ENCODE measurements at regions not wholly inside any gene's neighbourhood (a gene's known extent, or its start where the extent isn't known, plus 50 kb on each side); places are given as distances from the start of the nearest gene placed in this dataset.

- Histone ChIP-seq H3K36me3 (ENCODE audit: control insufficient read depth in 2 of 2, insufficient read depth in 2 of 2, low read length in 2 of 2) (no peaks in the 10 kb centered on the region), H3K4me1 (ENCODE audit: control insufficient read depth in 2 of 2, insufficient read depth in 2 of 2, low read length in 2 of 2) (no peaks in the 10 kb centered on the region), H3K27ac (ENCODE audit: low read depth in 2 of 2, low read length in 2 of 2) (no peak overlapping the region)
Measured at GRCh38 chr12:125797421-125798175, 732.4 kb downstream of the AACS start.

GRCh38 chr12:125804660-125805059 lies 739.4 kb downstream of the AACS start:
- no peak overlapping the region for H3K27ac ChIP-seq (ENCODE audit: low read depth in 2 of 2, low read length in 2 of 2)
- peaks cover 0 to 2% of the 10 kb centered on the region in 2 donors for H3K9me3 ChIP-seq (ENCODE audit: control insufficient read depth in 2 of 2, low read length in 2 of 2)
- H3K4me3 ChIP-seq (ENCODE audit: low read length in 2 of 2) = no peak overlapping the region
- no peak overlapping the region for H3K9ac ChIP-seq (ENCODE audit: low read depth in 1 of 2, low read length in 2 of 2)
- H3K4me1 ChIP-seq (ENCODE audit: control insufficient read depth in 2 of 2, insufficient read depth in 2 of 2, low read length in 2 of 2) = no peaks in the 10 kb centered on the region
- no peaks in the 10 kb centered on the region for H3K36me3 ChIP-seq (ENCODE audit: control insufficient read depth in 2 of 2, insufficient read depth in 2 of 2, low read length in 2 of 2)
- no peaks in the 10 kb centered on the region for H3K27me3 ChIP-seq (ENCODE audit: control insufficient read depth in 2 of 2, insufficient read depth in 2 of 2, low read length in 2 of 2)

More at GRCh38 chr12:125797421-125798175, 732.4 kb downstream of the AACS start:
- no peak overlapping the region for H3K4me3 ChIP-seq (ENCODE audit: low read length in 2 of 2)
- H3K9ac ChIP-seq (ENCODE audit: low read depth in 1 of 2, low read length in 2 of 2) = no peak overlapping the region
- H3K9me3 ChIP-seq (ENCODE audit: control insufficient read depth in 2 of 2, low read length in 2 of 2) = no peaks in the 10 kb centered on the region
- no peaks in the 10 kb centered on the region for H3K27me3 ChIP-seq (ENCODE audit: control insufficient read depth in 2 of 2, insufficient read depth in 2 of 2, low read length in 2 of 2)

GRCh38 chr12:125824276-125824675 lies 759.0 kb downstream of the AACS start:
- Histone ChIP-seq H3K9me3 (ENCODE audit: control insufficient read depth in 2 of 2, low read length in 2 of 2) (no peaks in the 10 kb centered on the region), H3K27ac (ENCODE audit: low read depth in 2 of 2, low read length in 2 of 2) (no peak overlapping the region), H3K4me1 (ENCODE audit: control insufficient read depth in 2 of 2, insufficient read depth in 2 of 2, low read length in 2 of 2) (no peaks in the 10 kb centered on the region)

GRCh38 chr12:125835852-125836251 lies 770.6 kb downstream of the AACS start:
- Histone ChIP-seq H3K4me3 (ENCODE audit: low read length in 2 of 2) (no peak overlapping the region), H3K9me3 (ENCODE audit: control insufficient read depth in 2 of 2, low read length in 2 of 2) (no peaks in the 10 kb centered on the region), H3K36me3 (ENCODE audit: control insufficient read depth in 2 of 2, insufficient read depth in 2 of 2, low read length in 2 of 2) (no peaks in the 10 kb centered on the region), H3K9ac (ENCODE audit: low read depth in 1 of 2, low read length in 2 of 2) (no peak overlapping the region), H3K27me3 (ENCODE audit: control insufficient read depth in 2 of 2, insufficient read depth in 2 of 2, low read length in 2 of 2) (no peaks in the 10 kb centered on the region), H3K4me1 (ENCODE audit: control insufficient read depth in 2 of 2, insufficient read depth in 2 of 2, low read length in 2 of 2) (no peaks in the 10 kb centered on the region), H3K27ac (ENCODE audit: low read depth in 2 of 2, low read length in 2 of 2) (no peak overlapping the region)

More at GRCh38 chr12:125824276-125824675, 759.0 kb downstream of the AACS start:
- H3K27me3 ChIP-seq (ENCODE audit: control insufficient read depth in 2 of 2, insufficient read depth in 2 of 2, low read length in 2 of 2) = no peaks in the 10 kb centered on the region
- no peak overlapping the region for H3K9ac ChIP-seq (ENCODE audit: low read depth in 1 of 2, low read length in 2 of 2)
- no peaks in the 10 kb centered on the region for H3K36me3 ChIP-seq (ENCODE audit: control insufficient read depth in 2 of 2, insufficient read depth in 2 of 2, low read length in 2 of 2)
- no peak overlapping the region for H3K4me3 ChIP-seq (ENCODE audit: low read length in 2 of 2)

GRCh38 chr12:125836647-125837046 lies 771.4 kb downstream of the AACS start:
- Histone ChIP-seq H3K27ac (ENCODE audit: low read depth in 2 of 2, low read length in 2 of 2) (no peak overlapping the region), H3K27me3 (ENCODE audit: control insufficient read depth in 2 of 2, insufficient read depth in 2 of 2, low read length in 2 of 2) (no peaks in the 10 kb centered on the region), H3K36me3 (ENCODE audit: control insufficient read depth in 2 of 2, insufficient read depth in 2 of 2, low read length in 2 of 2) (no peaks in the 10 kb centered on the region), H3K9me3 (ENCODE audit: control insufficient read depth in 2 of 2, low read length in 2 of 2) (no peaks in the 10 kb centered on the region), H3K4me1 (ENCODE audit: control insufficient read depth in 2 of 2, insufficient read depth in 2 of 2, low read length in 2 of 2) (no peaks in the 10 kb centered on the region), H3K4me3 (ENCODE audit: low read length in 2 of 2) (no peak overlapping the region), H3K9ac (ENCODE audit: low read depth in 1 of 2, low read length in 2 of 2) (no peak overlapping the region)

- Histone ChIP-seq H3K27ac (ENCODE audit: low read depth in 2 of 2, low read length in 2 of 2) (no peak overlapping the region), H3K36me3 (ENCODE audit: control insufficient read depth in 2 of 2, insufficient read depth in 2 of 2, low read length in 2 of 2) (no peaks in the 10 kb centered on the region), H3K27me3 (ENCODE audit: control insufficient read depth in 2 of 2, insufficient read depth in 2 of 2, low read length in 2 of 2) (no peaks in the 10 kb centered on the region), H3K9me3 (ENCODE audit: control insufficient read depth in 2 of 2, low read length in 2 of 2) (no peaks in the 10 kb centered on the region), H3K4me1 (ENCODE audit: control insufficient read depth in 2 of 2, insufficient read depth in 2 of 2, low read length in 2 of 2) (no peaks in the 10 kb centered on the region), H3K9ac (ENCODE audit: low read depth in 1 of 2, low read length in 2 of 2) (no peak overlapping the region), H3K4me3 (ENCODE audit: low read length in 2 of 2) (no peak overlapping the region)
Measured at GRCh38 chr12:125841332-125841731, 776.1 kb downstream of the AACS start.

- Histone ChIP-seq H3K36me3 (ENCODE audit: control insufficient read depth in 2 of 2, insufficient read depth in 2 of 2, low read length in 2 of 2) (no peaks in the 10 kb centered on the region), H3K27ac (ENCODE audit: low read depth in 2 of 2, low read length in 2 of 2) (no peak overlapping the region), H3K4me1 (ENCODE audit: control insufficient read depth in 2 of 2, insufficient read depth in 2 of 2, low read length in 2 of 2) (no peaks in the 10 kb centered on the region), H3K27me3 (ENCODE audit: control insufficient read depth in 2 of 2, insufficient read depth in 2 of 2, low read length in 2 of 2) (no peaks in the 10 kb centered on the region), H3K9ac (ENCODE audit: low read depth in 1 of 2, low read length in 2 of 2) (no peak overlapping the region), H3K9me3 (ENCODE audit: control insufficient read depth in 2 of 2, low read length in 2 of 2) (peaks cover 0 to 2% of the 10 kb centered on the region in 2 donors), H3K4me3 (ENCODE audit: low read length in 2 of 2) (no peak overlapping the region)
Measured at GRCh38 chr12:125852116-125852515, 786.9 kb downstream of the AACS start.

- Histone ChIP-seq H3K9ac (ENCODE audit: low read depth in 1 of 2, low read length in 2 of 2) (no peak overlapping the region), H3K36me3 (ENCODE audit: control insufficient read depth in 2 of 2, insufficient read depth in 2 of 2, low read length in 2 of 2) (no peaks in the 10 kb centered on the region), H3K27ac (ENCODE audit: low read depth in 2 of 2, low read length in 2 of 2) (no peak overlapping the region), H3K4me3 (ENCODE audit: low read length in 2 of 2) (no peak overlapping the region), H3K4me1 (ENCODE audit: control insufficient read depth in 2 of 2, insufficient read depth in 2 of 2, low read length in 2 of 2) (no peaks in the 10 kb centered on the region), H3K27me3 (ENCODE audit: control insufficient read depth in 2 of 2, insufficient read depth in 2 of 2, low read length in 2 of 2) (no peaks in the 10 kb centered on the region), H3K9me3 (ENCODE audit: control insufficient read depth in 2 of 2, low read length in 2 of 2) (peaks cover 0 to 2% of the 10 kb centered on the region in 2 donors)
Measured at GRCh38 chr12:125852679-125853078, 787.4 kb downstream of the AACS start.

- H3K36me3 ChIP-seq (ENCODE audit: control insufficient read depth in 2 of 2, insufficient read depth in 2 of 2, low read length in 2 of 2) = no peaks in the 10 kb centered on the region
- no peak overlapping the region for H3K4me3 ChIP-seq (ENCODE audit: low read length in 2 of 2)
- H3K27ac ChIP-seq (ENCODE audit: low read depth in 2 of 2, low read length in 2 of 2) = no peak overlapping the region
- no peaks in the 10 kb centered on the region for H3K4me1 ChIP-seq (ENCODE audit: control insufficient read depth in 2 of 2, insufficient read depth in 2 of 2, low read length in 2 of 2)
- no peak overlapping the region for H3K9ac ChIP-seq (ENCODE audit: low read depth in 1 of 2, low read length in 2 of 2)
- H3K9me3 ChIP-seq (ENCODE audit: control insufficient read depth in 2 of 2, low read length in 2 of 2) = peaks cover 0 to 2% of the 10 kb centered on the region in 2 donors
- no peaks in the 10 kb centered on the region for H3K27me3 ChIP-seq (ENCODE audit: control insufficient read depth in 2 of 2, insufficient read depth in 2 of 2, low read length in 2 of 2)
Measured at GRCh38 chr12:125853670-125854069, 788.4 kb downstream of the AACS start.

- no peak overlapping the region for H3K9ac ChIP-seq (ENCODE audit: low read depth in 1 of 2, low read length in 2 of 2)
- no peaks in the 10 kb centered on the region for H3K4me1 ChIP-seq (ENCODE audit: control insufficient read depth in 2 of 2, insufficient read depth in 2 of 2, low read length in 2 of 2)
- H3K27me3 ChIP-seq (ENCODE audit: control insufficient read depth in 2 of 2, insufficient read depth in 2 of 2, low read length in 2 of 2) = no peaks in the 10 kb centered on the region
- H3K36me3 ChIP-seq (ENCODE audit: control insufficient read depth in 2 of 2, insufficient read depth in 2 of 2, low read length in 2 of 2) = no peaks in the 10 kb centered on the region
- H3K4me3 ChIP-seq (ENCODE audit: low read length in 2 of 2) = no peak overlapping the region
- no peak overlapping the region for H3K27ac ChIP-seq (ENCODE audit: low read depth in 2 of 2, low read length in 2 of 2)
- peaks cover 0 to 2% of the 10 kb centered on the region in 2 donors for H3K9me3 ChIP-seq (ENCODE audit: control insufficient read depth in 2 of 2, low read length in 2 of 2)
Measured at GRCh38 chr12:125856366-125856765, 791.1 kb downstream of the AACS start.
